Activated T-helper 1 cell treated with anti-CD3 and anti-CD28 coated beads, Interleukin-12 subunit alpha, Interleukin-12 subunit beta, Interleukin-2, Interleukin-4 antibody, amounts not matched to agents 30 ng/mL and 10 ng/mL and 1 ng/mL, durations not matched to agents 14 hours and 24 hours and 36 hours (primary cell): ENCODE measurements at regions not wholly inside any gene's neighbourhood (a gene's known extent, or its start where the extent isn't known, plus 50 kb on each side); places are given as distances from the start of the nearest gene placed in this dataset.
"Not testable (repeated sequence)": the region's sequence is repeated elsewhere in the genome, so short reads cannot be mapped to it uniquely, and the experiment has no call there.

ENCODE experiments used
- DNase-seq: peaks from one replicate; pipeline ENCODE4 v3.0.0; 2021; ENCODE audit warnings: low spot score
- H3K27ac Mint-ChIP-seq: one replicate; pipeline ENCODE4 v1.8.0; 2021; ENCODE audit warnings: mild to moderate bottlenecking, mixed read lengths
- H3K27me3 Mint-ChIP-seq: one replicate; pipeline ENCODE4 v1.8.0; 2022; ENCODE audit warnings: mild to moderate bottlenecking, moderate library complexity, mixed read lengths; ENCODE audit not compliant: insufficient read depth
- H3K36me3 Mint-ChIP-seq: one replicate; pipeline ENCODE4 v1.8.0; 2021; ENCODE audit warnings: low read depth, mixed read lengths
- H3K4me1 Mint-ChIP-seq: one replicate; pipeline ENCODE4 v1.8.0; 2021; ENCODE audit warnings: low read depth, mixed read lengths
- H3K4me3 Mint-ChIP-seq: one replicate; pipeline ENCODE4 v1.8.0; 2021; ENCODE audit warnings: mild to moderate bottlenecking, moderate library complexity, mixed read lengths
- H3K9me3 Mint-ChIP-seq: one replicate; pipeline ENCODE4 v1.8.0; 2021; ENCODE audit warnings: mixed read lengths
- intact Hi-C: fragments of 100-400 bp; cut with micrococcal nuclease; formaldehyde crosslinking; loops from one replicate; pipeline ENCODE4 v1.15.1; 2024

DNA sequence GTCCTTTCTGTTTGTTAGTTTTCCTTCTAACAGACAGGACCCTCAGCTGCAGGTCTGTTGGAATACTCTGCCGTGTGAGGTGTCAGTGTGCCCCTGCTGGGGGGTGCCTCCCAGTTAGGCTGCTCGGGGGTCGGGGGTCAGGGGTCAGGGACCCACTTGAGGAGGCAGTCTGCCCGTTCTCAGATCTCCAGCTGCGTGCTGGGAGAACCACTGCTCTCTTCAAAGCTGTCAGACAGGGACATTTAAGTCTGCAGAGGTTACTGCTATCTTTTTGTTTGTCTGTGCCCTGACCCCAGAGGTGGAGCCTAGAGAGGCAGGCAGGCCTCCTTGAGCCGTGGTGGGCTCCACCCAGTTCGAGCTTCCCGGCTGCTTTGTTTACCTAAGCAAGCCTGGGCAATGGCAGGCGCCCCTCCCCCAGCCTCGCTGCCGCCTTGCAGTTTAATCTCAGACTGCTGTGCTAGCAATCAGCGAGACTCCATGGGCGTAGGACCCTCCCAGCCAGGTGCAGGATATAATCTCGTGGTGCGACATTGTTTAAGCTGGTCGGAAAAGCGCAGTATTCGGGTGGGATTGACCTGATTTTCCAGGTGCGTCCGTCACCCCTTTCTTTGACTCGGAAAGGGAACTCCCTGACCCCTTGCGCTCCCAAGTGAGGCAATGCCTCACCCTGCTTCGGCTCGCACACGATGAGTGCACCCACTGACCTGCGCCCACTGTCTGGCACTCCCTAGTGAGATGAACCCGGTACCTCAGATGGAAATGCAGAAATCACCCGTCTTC, 2002.0 kb upstream of the CDH6 start:
- H3K27ac Mint-ChIP-seq, H3K4me3 Mint-ChIP-seq, H3K36me3 Mint-ChIP-seq, DNase-seq, H3K9me3 Mint-ChIP-seq, H3K4me1 Mint-ChIP-seq, H3K27me3 Mint-ChIP-seq, intact Hi-C loops: not testable (repeated sequence)

DNA sequence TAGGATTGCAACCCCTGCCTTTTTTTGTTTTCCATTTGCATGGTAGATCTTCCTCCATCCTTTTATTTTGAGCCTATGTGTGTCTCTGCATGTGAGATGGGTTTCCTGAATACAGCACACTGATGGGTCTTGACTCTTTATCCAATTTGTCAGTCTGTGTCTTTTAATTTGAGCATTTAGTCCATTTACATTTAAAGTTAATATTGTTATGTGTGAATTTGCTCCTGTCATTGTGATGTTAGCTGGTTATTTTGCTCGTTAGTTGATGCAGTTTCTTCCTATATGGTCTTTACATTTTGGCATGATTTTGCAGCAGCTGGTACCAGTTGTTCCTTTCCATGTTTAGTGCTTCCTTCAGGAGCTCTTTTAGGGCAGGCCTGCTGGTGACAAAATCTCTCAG, 2003.1 kb upstream of the CDH6 start:
- intact Hi-C loops: not testable (repeated sequence)
- H3K9me3 Mint-ChIP-seq: peaks cover 10% of the 10 kb centered on the region

DNA sequence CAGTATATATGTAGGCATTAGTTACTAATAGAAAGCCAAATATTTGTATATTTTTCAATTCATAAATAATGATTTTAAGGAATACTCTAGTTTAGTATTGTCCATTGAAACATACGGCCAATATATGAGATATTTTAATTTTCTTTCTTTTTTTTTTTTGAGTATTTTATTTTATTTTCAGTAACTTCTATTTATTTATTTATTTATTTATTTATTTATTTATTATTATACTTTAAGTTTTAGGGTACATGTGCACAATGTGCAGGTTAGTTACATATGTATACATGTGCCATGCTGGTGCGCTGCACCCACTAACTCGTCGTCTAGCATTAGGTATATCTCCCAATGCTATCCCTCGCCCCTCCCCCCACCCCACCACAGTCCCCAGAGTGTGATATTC, 2007.1 kb upstream of the CDH6 start:
- H3K27ac Mint-ChIP-seq, intact Hi-C loops, DNase-seq, H3K4me1 Mint-ChIP-seq, H3K36me3 Mint-ChIP-seq, H3K4me3 Mint-ChIP-seq, H3K27me3 Mint-ChIP-seq: not testable (repeated sequence)
- H3K9me3 Mint-ChIP-seq: peaks cover 12% of the 10 kb centered on the region

More for the DNA sequence above, 2003.1 kb upstream of the CDH6 start:
- H3K27ac Mint-ChIP-seq, H3K36me3 Mint-ChIP-seq, H3K27me3 Mint-ChIP-seq, H3K4me3 Mint-ChIP-seq, DNase-seq, H3K4me1 Mint-ChIP-seq: not testable (repeated sequence)

DNA sequence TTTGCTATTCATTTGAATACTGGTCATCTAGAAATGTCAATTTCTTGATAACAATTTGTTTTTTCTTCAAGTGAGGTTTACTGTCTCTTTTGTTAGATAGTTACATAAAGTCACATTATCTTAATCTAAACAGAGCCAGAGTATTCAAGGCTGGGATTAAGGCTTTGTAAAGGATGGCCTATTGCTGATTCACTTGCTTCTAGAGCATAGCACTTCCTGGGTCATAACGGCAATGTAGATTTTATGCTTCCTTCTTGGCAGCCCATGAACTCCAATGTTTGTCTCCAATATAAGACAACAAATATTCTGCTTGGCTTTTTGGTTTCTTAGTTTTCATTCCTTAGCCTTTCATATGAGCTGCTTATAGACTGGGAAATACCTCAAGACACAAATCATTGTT, 2007.9 kb upstream of the CDH6 start:
- DNase-seq: no peak
- intact Hi-C loops: no loop called here
- no peak overlapping the region for H3K27ac Mint-ChIP-seq
- H3K4me3 Mint-ChIP-seq: no peak overlapping the region
- H3K9me3 Mint-ChIP-seq: peaks cover 12% of the 10 kb centered on the region
- no peaks in the 10 kb centered on the region for H3K27me3 Mint-ChIP-seq
- no peaks in the 10 kb centered on the region for H3K36me3 Mint-ChIP-seq
- no peaks in the 10 kb centered on the region for H3K4me1 Mint-ChIP-seq

DNA sequence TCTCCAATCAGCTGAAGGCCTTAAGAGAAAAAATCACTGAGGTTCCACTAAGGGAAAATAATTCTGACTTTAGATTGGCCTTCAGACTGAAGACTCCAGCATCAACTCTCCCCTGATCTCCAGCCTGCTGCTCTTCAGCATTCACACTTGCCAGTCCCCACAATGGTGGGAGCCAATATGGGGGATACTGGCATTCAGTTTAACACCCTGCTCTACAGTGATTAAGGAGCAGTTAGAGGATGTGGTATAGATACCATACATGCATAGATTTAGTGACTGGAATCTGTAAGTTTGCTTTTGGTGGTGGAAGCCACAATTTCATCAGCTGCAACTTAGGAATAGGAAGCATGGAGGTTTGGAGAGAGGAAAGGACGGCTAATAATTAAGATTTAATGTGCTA, 2017.7 kb upstream of the CDH6 start:
- DNase-seq: no peak
- Mint-ChIP-seq H3K27ac (no peak overlapping the region), H3K27me3 (no peaks in the 10 kb centered on the region), H3K4me3 (no peak overlapping the region), H3K9me3 (peaks cover 26% of the 10 kb centered on the region), H3K4me1 (no peaks in the 10 kb centered on the region), H3K36me3 (no peaks in the 10 kb centered on the region)
- intact Hi-C loops: no loop called here

DNA sequence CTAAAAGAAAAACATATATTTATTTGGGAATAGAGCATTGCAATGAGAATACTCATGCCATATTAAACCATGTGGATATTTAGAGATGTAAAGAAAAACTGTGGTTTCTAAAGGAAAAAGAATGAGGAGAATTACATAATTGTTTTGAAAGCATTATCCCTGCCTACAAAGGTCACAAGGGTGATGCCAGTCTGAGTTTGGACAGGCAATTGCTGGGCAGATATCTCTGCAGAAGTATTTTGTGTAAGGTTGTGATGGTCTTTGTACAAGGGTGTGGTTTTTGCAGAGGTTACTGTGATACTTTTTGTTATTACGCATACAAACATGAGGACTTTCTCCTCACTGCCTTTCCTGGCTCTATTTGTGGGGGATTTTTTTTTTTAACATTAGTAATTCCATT, 2022.9 kb upstream of the CDH6 start:
- no peak for DNase-seq
- intact Hi-C loops: no loop called here
- Mint-ChIP-seq H3K27me3 (no peaks in the 10 kb centered on the region), H3K9me3 (peaks cover 20% of the 10 kb centered on the region), H3K4me1 (no peaks in the 10 kb centered on the region), H3K27ac (no peak overlapping the region), H3K4me3 (no peak overlapping the region), H3K36me3 (no peaks in the 10 kb centered on the region)

DNA sequence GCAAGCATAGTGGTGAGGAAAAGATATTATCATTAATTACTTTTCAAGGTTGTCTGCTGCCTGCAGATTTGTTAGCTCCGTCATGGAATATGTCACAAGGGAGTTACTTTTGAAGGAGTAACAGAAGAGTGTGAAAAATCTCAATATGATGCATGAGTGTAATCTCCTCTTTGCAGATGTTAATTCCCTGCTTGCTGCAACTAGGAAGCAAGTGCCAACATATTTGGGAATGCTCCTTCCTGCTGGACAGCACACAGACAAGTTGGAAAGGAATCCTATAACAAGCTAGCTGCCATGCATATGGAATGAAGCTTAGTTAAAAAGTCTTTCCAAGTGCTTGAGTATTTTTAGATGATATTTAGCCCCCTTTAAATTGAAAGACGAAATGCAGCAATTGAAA, 2023.6 kb upstream of the CDH6 start:
- Mint-ChIP-seq H3K4me1 (no peaks in the 10 kb centered on the region), H3K36me3 (no peaks in the 10 kb centered on the region), H3K27ac (no peak overlapping the region), H3K4me3 (no peak overlapping the region), H3K27me3 (no peaks in the 10 kb centered on the region), H3K9me3 (peaks cover 18% of the 10 kb centered on the region)
- DNase-seq: no peak
- intact Hi-C loops: no loop called here

DNA sequence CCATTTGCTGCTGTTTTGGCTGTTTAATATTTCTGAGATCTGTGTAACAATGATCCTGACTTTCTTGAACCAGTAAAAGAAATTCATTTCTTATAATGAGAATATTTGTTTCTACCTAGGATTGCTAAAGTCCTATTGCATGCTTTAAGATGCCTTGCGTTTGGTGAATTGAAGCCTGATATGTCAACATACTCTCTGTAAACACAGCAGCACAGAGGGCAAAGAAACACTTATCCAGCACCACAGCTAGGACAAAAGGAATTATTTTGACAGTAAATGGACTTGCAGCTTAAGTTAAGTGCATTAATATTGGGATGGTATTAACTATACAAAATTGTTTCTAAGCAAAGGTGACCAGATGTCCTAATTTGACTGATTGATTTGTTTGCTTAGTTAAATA, 2031.2 kb upstream of the CDH6 start:
- H3K9me3 Mint-ChIP-seq: peaks cover 18% of the 10 kb centered on the region
- H3K4me3 Mint-ChIP-seq: no peak overlapping the region
- DNase-seq: no peak
- H3K27me3 Mint-ChIP-seq: no peaks in the 10 kb centered on the region
- no peaks in the 10 kb centered on the region for H3K36me3 Mint-ChIP-seq
- no peaks in the 10 kb centered on the region for H3K4me1 Mint-ChIP-seq
- H3K27ac Mint-ChIP-seq: no peak overlapping the region
- intact Hi-C loops: no loop called here

DNA sequence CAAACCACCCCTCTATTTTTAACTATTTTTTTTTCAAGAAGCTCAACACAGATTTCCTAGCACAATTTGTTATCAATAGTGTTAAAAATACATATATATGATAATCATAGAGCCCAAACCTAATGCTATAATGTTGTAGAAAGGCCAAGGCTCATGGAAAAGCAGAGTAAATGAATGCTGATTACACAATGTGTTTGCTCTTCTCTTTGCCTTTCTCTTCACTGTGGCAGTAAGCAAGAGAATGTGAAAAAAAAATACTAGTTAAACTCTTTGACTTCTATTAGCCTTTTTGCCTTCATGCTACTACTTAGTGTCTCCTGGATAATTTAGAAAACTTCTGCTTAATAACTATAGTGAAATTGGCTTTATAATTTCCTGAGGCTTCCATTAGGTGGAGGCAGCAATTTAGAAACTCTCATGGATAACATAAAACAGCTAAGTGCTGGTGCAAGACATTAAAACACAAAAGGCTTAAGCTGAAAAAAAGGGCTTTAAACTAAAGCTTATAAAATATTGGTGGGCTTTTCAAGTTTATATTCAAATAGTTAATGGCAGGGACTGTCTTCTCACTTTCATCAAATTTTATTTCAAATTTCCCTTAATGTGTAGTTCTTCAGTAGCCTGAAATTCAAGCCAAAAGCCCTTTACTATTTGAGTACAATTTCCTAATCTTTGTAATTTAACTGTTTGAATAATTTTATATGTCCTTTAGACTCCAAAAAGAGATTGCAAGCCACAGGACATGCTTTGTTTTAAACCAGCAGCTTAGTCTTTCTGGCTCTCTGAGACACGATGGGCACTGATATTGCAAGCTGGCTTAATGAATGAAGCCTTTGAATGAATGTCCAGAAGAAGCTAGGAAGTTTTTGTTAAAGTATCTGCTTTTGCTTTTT, 2031.8 kb upstream of the CDH6 start:
- intact Hi-C loops: no loop called here
- peaks cover 18% of the 10 kb centered on the region for H3K9me3 Mint-ChIP-seq
- H3K27me3 Mint-ChIP-seq: no peaks in the 10 kb centered on the region
- H3K27ac Mint-ChIP-seq: no peak overlapping the region
- no peak for DNase-seq
- H3K4me3 Mint-ChIP-seq: no peak overlapping the region
- H3K36me3 Mint-ChIP-seq: no peaks in the 10 kb centered on the region
- H3K4me1 Mint-ChIP-seq: no peaks in the 10 kb centered on the region

DNA sequence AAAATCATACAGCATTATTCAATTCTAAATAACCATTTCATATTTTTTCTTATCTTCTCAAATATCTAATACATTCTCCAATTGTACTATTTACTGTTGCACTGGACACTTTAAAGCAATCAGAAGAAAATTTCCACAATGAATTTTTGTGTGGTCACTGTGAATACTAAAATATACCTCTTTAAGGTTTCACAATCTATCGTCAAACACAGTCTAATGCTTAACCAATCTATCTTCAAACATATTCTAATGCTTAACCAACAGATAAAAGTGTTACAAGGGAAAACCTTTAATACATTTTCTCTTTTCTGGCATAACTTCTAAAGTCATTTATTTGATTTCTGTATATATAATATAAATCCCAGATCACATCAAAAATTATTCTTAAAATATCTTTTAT, 2035.5 kb upstream of the CDH6 start:
- Mint-ChIP-seq H3K36me3 (no peaks in the 10 kb centered on the region), H3K4me1 (no peaks in the 10 kb centered on the region), H3K9me3 (peaks cover 16% of the 10 kb centered on the region), H3K27ac (no peak overlapping the region), H3K4me3 (no peak overlapping the region), H3K27me3 (no peaks in the 10 kb centered on the region)
- DNase-seq: no peak
- intact Hi-C loops: no loop called here

DNA sequence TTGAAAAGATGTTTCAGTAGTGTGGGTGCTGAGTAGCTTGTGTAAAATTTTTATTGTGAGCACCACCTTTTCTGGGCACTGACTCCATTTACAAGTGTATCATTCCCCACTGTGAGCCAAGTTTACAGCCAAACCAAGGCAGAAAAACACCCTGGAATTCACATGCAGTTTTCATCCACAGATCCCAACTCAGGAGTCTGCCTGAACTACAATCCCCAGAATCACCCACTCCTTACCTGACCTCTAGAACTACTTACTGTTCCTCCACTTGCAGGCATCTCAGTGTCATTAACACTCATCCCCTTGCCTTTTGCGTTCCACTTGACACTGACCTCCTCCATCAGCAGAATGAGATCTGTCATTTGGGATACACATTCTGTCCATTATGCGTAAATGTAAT, 2042.6 kb upstream of the CDH6 start:
- no peaks in the 10 kb centered on the region for H3K27me3 Mint-ChIP-seq
- H3K36me3 Mint-ChIP-seq: no peaks in the 10 kb centered on the region
- no peak for DNase-seq
- intact Hi-C loops: no loop called here
- peaks cover 4% of the 10 kb centered on the region for H3K9me3 Mint-ChIP-seq
- no peaks in the 10 kb centered on the region for H3K4me1 Mint-ChIP-seq
- H3K4me3 Mint-ChIP-seq: no peak overlapping the region
- H3K27ac Mint-ChIP-seq: no peak overlapping the region

DNA sequence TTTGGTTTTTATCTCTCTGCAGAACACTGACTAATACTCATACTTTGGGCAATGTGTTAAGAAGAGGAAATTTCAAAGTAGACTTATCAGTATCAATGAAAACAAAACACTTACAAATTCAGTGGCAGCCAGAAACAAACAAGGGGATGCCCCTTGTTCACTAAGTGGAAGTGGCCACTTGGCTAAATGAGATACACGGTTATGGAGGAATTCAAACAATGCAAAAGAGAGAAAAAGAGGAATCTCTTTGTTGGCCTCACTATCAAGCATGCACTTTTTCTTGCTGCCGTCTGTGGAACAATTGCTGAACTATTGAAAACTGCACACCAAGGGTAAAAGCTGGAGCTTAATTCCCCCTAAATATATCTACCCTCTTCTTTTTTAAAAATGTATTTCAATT, 2044.9 kb upstream of the CDH6 start:
- no peaks in the 10 kb centered on the region for H3K36me3 Mint-ChIP-seq
- DNase-seq: no peak
- H3K4me3 Mint-ChIP-seq: no peak overlapping the region
- peaks cover 4% of the 10 kb centered on the region for H3K9me3 Mint-ChIP-seq
- intact Hi-C loops: no loop called here
- no peaks in the 10 kb centered on the region for H3K4me1 Mint-ChIP-seq
- no peak overlapping the region for H3K27ac Mint-ChIP-seq
- no peaks in the 10 kb centered on the region for H3K27me3 Mint-ChIP-seq

DNA sequence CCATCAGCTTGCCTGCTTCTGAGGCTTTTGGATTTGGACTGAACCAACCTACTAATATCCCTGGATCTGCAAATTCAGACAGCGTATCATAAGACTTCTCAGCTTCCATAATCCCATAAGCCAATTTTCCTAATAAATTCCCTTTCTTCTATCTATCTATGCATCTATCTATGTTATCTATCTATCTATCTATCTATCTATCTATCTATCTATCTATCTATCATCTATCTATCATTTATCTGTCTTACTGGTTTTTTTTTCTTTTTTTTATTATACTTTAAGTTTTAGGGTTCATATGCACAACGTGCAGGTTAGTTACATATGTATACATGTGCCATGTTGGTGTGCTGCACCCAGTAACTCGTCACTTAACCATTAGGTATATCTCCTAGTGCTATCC, 2045.4 kb upstream of the CDH6 start:
- Mint-ChIP-seq H3K4me1 (no peaks in the 10 kb centered on the region), H3K27me3 (no peaks in the 10 kb centered on the region), H3K27ac (no peak overlapping the region), H3K36me3 (no peaks in the 10 kb centered on the region), H3K4me3 (no peak overlapping the region), H3K9me3 (no peaks in the 10 kb centered on the region)
- DNase-seq: no peak
- intact Hi-C loops: no loop called here
